Lung (tissue), 11 donors: ENCODE measurements at regions not wholly inside any gene's neighbourhood (a gene's known extent, or its start where the extent isn't known, plus 50 kb on each side); places are given as distances from the start of the nearest gene placed in this dataset.

Source experiments
- ATAC-seq: fragments of 200-7000 bp; cut with Tn5 transposase; one replicate; pipeline ENCODE4 v1.9.1; 2020; ENCODE audit warnings: moderate number of reproducible peaks; ENCODE audit not compliant: insufficient read depth, low FRiP score
- DNase-seq, 3 donors: peaks; one replicate each; pipeline ENCODE4 v3.0.0-alpha.2; 2013 to 2017
- H3K27ac ChIP-seq, 2 donors: one replicate each; pipeline ENCODE4 v1.5.1; 2013; ENCODE audit warnings: mild to moderate bottlenecking in 2 of 2, moderate library complexity in 2 of 2, control low read depth in 1 of 2, inconsistent platforms in 1 of 2, low read depth in 1 of 2, low read length in 1 of 2
- H3K27me3 ChIP-seq, 3 donors: one replicate each; pipeline ENCODE4 v1.5.1; 2013; ENCODE audit warnings: low read length in 2 of 3; ENCODE audit not compliant: control insufficient read depth in 3 of 3, insufficient read depth in 3 of 3
- H3K36me3 ChIP-seq, 4 donors: one replicate each; pipeline ENCODE4 v1.5.1; 2013; ENCODE audit warnings: low read length in 4 of 4, mild to moderate bottlenecking in 1 of 4, moderate library complexity in 1 of 4; ENCODE audit not compliant: control insufficient read depth in 4 of 4, insufficient read depth in 4 of 4
- H3K4me1 ChIP-seq, 5 donors: one replicate each; pipeline ENCODE4 v1.5.1; 2013; ENCODE audit warnings: low read length in 5 of 5, mild to moderate bottlenecking in 2 of 5, moderate library complexity in 1 of 5; ENCODE audit not compliant: control insufficient read depth in 5 of 5, insufficient read depth in 5 of 5
- H3K4me3 ChIP-seq: one replicate; pipeline ENCODE4 v1.5.1; 2013; ENCODE audit warnings: mild to moderate bottlenecking, control low read depth, moderate library complexity
- H3K9ac ChIP-seq, 2 donors: one replicate each; pipeline ENCODE4 v1.5.1; 2013; ENCODE audit warnings: low read length in 2 of 2, control low read depth in 1 of 2; ENCODE audit not compliant: insufficient read depth in 1 of 2
- H3K9me3 ChIP-seq, 4 donors: one replicate each; pipeline ENCODE4 v1.5.1; 2013; ENCODE audit warnings: low read length in 3 of 4, mild to moderate bottlenecking in 1 of 4, moderate library complexity in 1 of 4; ENCODE audit not compliant: control insufficient read depth in 4 of 4, insufficient read depth in 3 of 4
- CTCF ChIP-seq: IDR thresholded peaks from 2 replicates; pipeline ENCODE4 v1.5.1; 2012; ENCODE audit warnings: mild to moderate bottlenecking; ENCODE audit errors: control extremely low read depth, extremely low read depth
- WGBS, 2 donors: extraction: QIAGEN DNeasy Blood & Tissue Kit; methylation state at CpG; one replicate each; pipeline ENCODE4 v1.1.7; 2013; 5-methylcytosine and 5-hydroxymethylcytosine counted together
- donor health status: control.
- donor health status: control.
- donor health status: Bipolar disorder and iron deficiency.
- donor health status: healthy.
- donor health status: DM: yes; HTN: yes; CAD: no.

- no peak overlapping the region for H3K4me3 ChIP-seq
- no peak for ATAC-seq
- TF ChIP-seq CTCF: no peak
Measured at GRCh38 chr11:115921540-115921939, 417.3 kb upstream of the CADM1 start.

GRCh38 chr11:115920841-115921480 lies 416.7 kb upstream of the CADM1 start:
- Histone ChIP-seq H3K27me3 (no peaks in the 10 kb centered on the region), H3K9ac (no peak overlapping the region), H3K4me1 (peaks cover 0 to 8% (median 0%) of the 10 kb centered on the region in 5 donors), H3K36me3 (no peaks in the 10 kb centered on the region), H3K27ac (no peak overlapping the region), H3K4me3 (no peak overlapping the region), H3K9me3 (peaks cover 0 to 6% (median 0%) of the 10 kb centered on the region in 4 donors)
- ATAC-seq: no peak
- DNase-seq: no peak
- TF ChIP-seq CTCF: no peak
- 72 to 77% methylated on average over 6 of the region's 6 CpGs for WGBS, 2 donors

More at GRCh38 chr11:115921540-115921939, 417.3 kb upstream of the CADM1 start:
- peaks cover 0 to 6% (median 0%) of the 10 kb centered on the region in 4 donors for H3K9me3 ChIP-seq
- no peaks in the 10 kb centered on the region for H3K36me3 ChIP-seq
- DNase-seq: no peak
- H3K9ac ChIP-seq: no peak overlapping the region
- H3K27me3 ChIP-seq: no peaks in the 10 kb centered on the region
- H3K27ac ChIP-seq: no peak overlapping the region
- WGBS, 2 donors: 81 to 87% methylated on average over 3 of the region's 3 CpGs
- peaks cover 0 to 8% (median 0%) of the 10 kb centered on the region in 5 donors for H3K4me1 ChIP-seq

- Histone ChIP-seq H3K9me3 (peaks cover 0 to 6% (median 0%) of the 10 kb centered on the region in 4 donors), H3K36me3 (no peaks in the 10 kb centered on the region), H3K9ac (no peak overlapping the region), H3K4me3 (no peak overlapping the region), H3K27me3 (no peaks in the 10 kb centered on the region), H3K4me1 (peaks cover 0 to 8% (median 0%) of the 10 kb centered on the region in 5 donors), H3K27ac (no peak overlapping the region)
- DNase-seq (no peak), ATAC-seq (no peak)
- 24 to 60% methylated on average over 1 of the region's 1 CpG for WGBS, 2 donors
- TF ChIP-seq CTCF: no peak
Measured at GRCh38 chr11:115920092-115920461, 415.9 kb upstream of the CADM1 start.
